H9 (cell line): ENCODE measurements at regions not wholly inside any gene's neighbourhood (a gene's known extent, or its start where the extent isn't known, plus 50 kb on each side); places are given as distances from the start of the nearest gene placed in this dataset.

Source experiments
- DNase-seq: peaks from one replicate; pipeline ENCODE4 v3.0.0-alpha.2; 2017
- H2AFZ ChIP-seq: one replicate; pipeline ENCODE4 v1.6.1; 2013; ENCODE audit warnings: mild to moderate bottlenecking, low read length, control low read depth, moderate library complexity
- H2AK5ac ChIP-seq: 2 replicates; pipeline ENCODE4 v1.6.1; 2013; ENCODE audit warnings: low read length, control low read depth, mixed read lengths; ENCODE audit not compliant: insufficient read length
- H2BK120ac ChIP-seq: one replicate; pipeline ENCODE4 v1.6.1; 2013; ENCODE audit warnings: low read depth, mild to moderate bottlenecking, low read length, control low read depth, inconsistent platforms; ENCODE audit not compliant: poor library complexity, severe bottlenecking
- H2BK12ac ChIP-seq: 2 replicates; pipeline ENCODE4 v1.6.1; 2013; ENCODE audit warnings: low read length, control low read depth, mixed read lengths, low read depth; ENCODE audit not compliant: insufficient read length
- H2BK15ac ChIP-seq: 2 replicates; pipeline ENCODE4 v1.6.1; 2013; ENCODE audit warnings: low read depth, low read length, control low read depth
- H2BK20ac ChIP-seq: one replicate; pipeline ENCODE4 v1.6.1; 2013; ENCODE audit warnings: low read depth, mild to moderate bottlenecking, low read length, control low read depth, inconsistent platforms; ENCODE audit not compliant: poor library complexity, severe bottlenecking
- H2BK5ac ChIP-seq: 2 replicates; pipeline ENCODE4 v1.6.1; 2013; ENCODE audit warnings: low read length, control low read depth, mixed read lengths; ENCODE audit not compliant: insufficient read length
- H3K14ac ChIP-seq: 2 replicates; pipeline ENCODE4 v1.6.1; 2013; ENCODE audit warnings: low read length, control low read depth; ENCODE audit not compliant: insufficient read depth
- H3K18ac ChIP-seq: 2 replicates; pipeline ENCODE4 v1.6.1; 2013; ENCODE audit warnings: low read depth, mild to moderate bottlenecking, mixed read lengths, low read length, control low read depth; ENCODE audit not compliant: insufficient read length
- H3K23ac ChIP-seq: 2 replicates; pipeline ENCODE4 v1.6.1; 2013; ENCODE audit warnings: low read length, control low read depth, mixed read lengths, low read depth; ENCODE audit not compliant: insufficient read length
- H3K23me2 ChIP-seq: 2 replicates; pipeline ENCODE4 v1.6.1; 2013; ENCODE audit warnings: low read depth, mild to moderate bottlenecking, mixed read lengths, low read length, control low read depth; ENCODE audit not compliant: insufficient read length, poor library complexity, severe bottlenecking
- H3K27ac ChIP-seq: 2 replicates; pipeline ENCODE4 v1.5.1; 2013; ENCODE audit warnings: low read length, control low read depth, mixed read lengths, low read depth; ENCODE audit not compliant: insufficient read length
- H3K27me3 ChIP-seq: 2 replicates; pipeline ENCODE4 v1.6.1; 2013; ENCODE audit warnings: low read length, control low read depth, inconsistent platforms; ENCODE audit not compliant: insufficient read depth
- H3K4ac ChIP-seq: 2 replicates; pipeline ENCODE4 v1.6.1; 2013; ENCODE audit warnings: low read depth, mild to moderate bottlenecking, control low read depth, inconsistent platforms, low read length, moderate library complexity
- H3K4me1 ChIP-seq: 2 replicates; pipeline ENCODE4 v1.6.1; 2013; ENCODE audit warnings: low read length, control low read depth, inconsistent platforms; ENCODE audit not compliant: insufficient read depth
- H3K4me2 ChIP-seq: 2 replicates; pipeline ENCODE4 v1.6.1; 2013; ENCODE audit warnings: low read length, control low read depth, mixed read lengths; ENCODE audit not compliant: insufficient read length, insufficient read depth
- H3K56ac ChIP-seq: 2 replicates; pipeline ENCODE4 v1.6.1; 2013; ENCODE audit warnings: low read depth, mild to moderate bottlenecking, mixed read lengths, low read length, control low read depth; ENCODE audit not compliant: insufficient read length
- H3K79me1 ChIP-seq: 2 replicates; pipeline ENCODE4 v1.6.1; 2013; ENCODE audit warnings: low read depth, mild to moderate bottlenecking, moderate library complexity, low read length, control low read depth, inconsistent platforms; ENCODE audit not compliant: insufficient read depth, poor library complexity, severe bottlenecking
- H3K79me2 ChIP-seq: 2 replicates; pipeline ENCODE4 v1.6.1; 2013; ENCODE audit warnings: low read length, control low read depth, inconsistent platforms; ENCODE audit not compliant: insufficient read depth
- H3K9ac ChIP-seq: 2 replicates; pipeline ENCODE4 v1.6.1; 2013; ENCODE audit warnings: low read length, control low read depth, mixed read lengths; ENCODE audit not compliant: insufficient read length; ENCODE audit errors: extremely low read depth
- H3K9me3 ChIP-seq: one replicate; pipeline ENCODE4 v1.6.1; 2013; ENCODE audit warnings: low read depth, low read length, inconsistent platforms; ENCODE audit not compliant: control insufficient read depth
- H3T11ph ChIP-seq: one replicate; pipeline ENCODE4 v1.6.1; 2013; ENCODE audit warnings: mild to moderate bottlenecking, low read length, control low read depth, inconsistent platforms
- H4K20me1 ChIP-seq: one replicate; pipeline ENCODE4 v1.6.1; 2013; ENCODE audit not compliant: control insufficient read depth, insufficient read length, insufficient read depth
- H4K5ac ChIP-seq: 2 replicates; pipeline ENCODE4 v1.6.1; 2013; ENCODE audit warnings: low read depth, mild to moderate bottlenecking, mixed read lengths, low read length, control low read depth; ENCODE audit not compliant: insufficient read length
- H4K8ac ChIP-seq: replicated peaks from 2 replicates; pipeline ENCODE4 v1.6.1; 2013; ENCODE audit warnings: low read length, control low read depth, mixed read lengths, low read depth; ENCODE audit not compliant: insufficient read length
- H4K91ac ChIP-seq: 2 replicates; pipeline ENCODE4 v1.6.1; 2013; ENCODE audit warnings: low read depth, mild to moderate bottlenecking, moderate library complexity, mixed read lengths, low read length, control low read depth; ENCODE audit not compliant: insufficient read length
- H3K27ac Mint-ChIP-seq, 3 experiments: 2 replicates in 2 of 3; 3 replicates in 1 of 3; pipeline ENCODE4 v1.8.0; 2020 to 2021; ENCODE audit warnings: mixed read lengths in 3 of 3, mild to moderate bottlenecking in 1 of 3, moderate library complexity in 1 of 3
- H3K27me3 Mint-ChIP-seq: 2 replicates; pipeline ENCODE4 v1.8.0; 2021; ENCODE audit warnings: low read depth, mild to moderate bottlenecking, moderate library complexity, mixed read lengths
- H3K36me3 Mint-ChIP-seq, 3 experiments: 2 replicates in 2 of 3; 3 replicates in 1 of 3; pipeline ENCODE4 v1.8.0; 2020 to 2021; ENCODE audit warnings: low read depth in 3 of 3, mixed read lengths in 3 of 3; ENCODE audit not compliant: insufficient read depth in 1 of 3
- H3K4me1 Mint-ChIP-seq, 2 experiments: 2 replicates each; pipeline ENCODE4 v1.8.0; 2020; ENCODE audit warnings: mixed read lengths in 2 of 2
- H3K4me3 Mint-ChIP-seq, 2 experiments: 2 replicates in 1 of 2; 3 replicates in 1 of 2; pipeline ENCODE4 v1.8.0; 2020 to 2021; ENCODE audit warnings: mild to moderate bottlenecking in 2 of 2, mixed read lengths in 2 of 2, moderate library complexity in 1 of 2
- H3K9me3 Mint-ChIP-seq, 2 experiments: 2 replicates in 1 of 2; 3 replicates in 1 of 2; pipeline ENCODE4 v1.8.0; 2020; ENCODE audit warnings: mild to moderate bottlenecking in 2 of 2, mixed read lengths in 2 of 2, moderate library complexity in 1 of 2
- CTCF ChIP-seq: fragments of 200-600 bp; sonication (generic); conservative IDR thresholded peaks from 3 replicates; pipeline ENCODE4 v1.8.0; 2021; ENCODE audit warnings: antibody characterized with exemption, mild to moderate bottlenecking
- WGBS: extraction: QIAGEN DNeasy Blood & Tissue Kit; methylation state at CpG from one replicate; pipeline ENCODE4 v1.1.7; 2013; ENCODE audit warnings: missing lambda C conversion rate, low lambda C conversion rate, mixed read lengths; ENCODE audit not compliant: insufficient read length; ENCODE audit errors: extremely low coverage; 5-methylcytosine and 5-hydroxymethylcytosine counted together

GRCh38 chr14:101405171-101405883 lies 156.0 kb upstream of the DIO3 start:
- H3K27me3 Mint-ChIP-seq = peaks cover 22% of the 10 kb centered on the region
- no CpG with 5 or more reads among the region's 12 CpGs for WGBS
- H2BK120ac ChIP-seq = no peak overlapping the region
- no peaks in the 10 kb centered on the region for H3K36me3 Mint-ChIP-seq
- no peak overlapping the region for H3K23ac ChIP-seq
- 0 out of 5 replicates have a peak, but pooled peaks cover 0 to 2% of the 10 kb centered on the region in 2 experiments for H3K9me3 Mint-ChIP-seq
- H3K27ac ChIP-seq = no peak overlapping the region
- no peak overlapping the region for H2AFZ ChIP-seq
- H3K4me1 Mint-ChIP-seq = peaks cover 29 to 31% of the 10 kb centered on the region in 2 experiments
- no peak overlapping the region for H2BK20ac ChIP-seq
- no peak overlapping the region for H2AK5ac ChIP-seq
- no peak overlapping the region for H4K5ac ChIP-seq
- no peak overlapping the region for H2BK15ac ChIP-seq
- no peak overlapping the region for H4K91ac ChIP-seq
- no peak for DNase-seq
- no peaks in the 10 kb centered on the region for H3K79me2 ChIP-seq
- H3K9me3 ChIP-seq = no peaks in the 10 kb centered on the region
- H3K27ac Mint-ChIP-seq = no peak overlapping the region
- no peaks in the 10 kb centered on the region; the same call in 1 of the 2 replicates for H3K4me1 ChIP-seq
- no peaks in the 10 kb centered on the region for H4K20me1 ChIP-seq
- no peak overlapping the region for H3K4me2 ChIP-seq
- no peaks in the 10 kb centered on the region for H3K27me3 ChIP-seq
- no peak overlapping the region for H3K18ac ChIP-seq
- no peak overlapping the region for H2BK5ac ChIP-seq
- no peak overlapping the region for H3K4me3 Mint-ChIP-seq
- no peaks in the 10 kb centered on the region for H3K79me1 ChIP-seq
- no peak overlapping the region for H3K4ac ChIP-seq
- H3K23me2 ChIP-seq = no peaks in the 10 kb centered on the region
- no peak overlapping the region for H3K14ac ChIP-seq
- H3K9ac ChIP-seq = no peak overlapping the region
- H2BK12ac ChIP-seq = no peak overlapping the region
- no peak overlapping the region for H3T11ph ChIP-seq
- no peak for TF ChIP-seq CTCF
- no peak overlapping the region for H4K8ac ChIP-seq
- H3K56ac ChIP-seq = no peak overlapping the region
